Adrenal gland (tissue), 9 donors: ENCODE measurements at regions not wholly inside any gene's neighbourhood (a gene's known extent, or its start where the extent isn't known, plus 50 kb on each side); places are given as distances from the start of the nearest gene placed in this dataset.
A peak's percentile ranks its signal among the peaks of the same experiment; 100 is the strongest.

ENCODE experiments used
- DNase-seq, 7 donors: peaks; one replicate each; pipeline ENCODE4 v3.0.0-alpha.2; 2019 to 2020
- H3K27ac ChIP-seq, 5 donors: fragments of 200-600 bp; sonication (generic) in 4 of 5; 1 replicate in 3 of 5; 2 replicates in 2 of 5; pipeline versions ENCODE4 v1.5.1 to v1.8.0; 2016 to 2020; ENCODE audit warnings: mild to moderate bottlenecking in 1 of 5
- H3K27me3 ChIP-seq: fragments of 200-600 bp; 2 replicates; pipeline ENCODE4 v1.8.0; 2021
- H3K36me3 ChIP-seq, 2 donors: fragments of 200-600 bp; replicated peaks in 1 of 2; 1 replicate in 1 of 2; 2 replicates in 1 of 2; pipeline versions ENCODE4 v1.5.1 to v1.8.0; 2018 to 2022
- H3K4me1 ChIP-seq, 2 donors: fragments of 200-600 bp; replicated peaks in 1 of 2; 1 replicate in 1 of 2; 2 replicates in 1 of 2; pipeline versions ENCODE4 v1.5.1 to v1.8.0; 2018 to 2021
- H3K4me3 ChIP-seq, 4 donors: fragments of 200-600 bp; sonication (generic) in 3 of 4; one replicate each; pipeline ENCODE4 v1.5.1; 2016 to 2018
- H3K9me3 ChIP-seq, 3 donors: fragments of 200-600 bp; sonication (generic) in 1 of 3; replicated peaks in 1 of 3; 1 replicate in 2 of 3; 2 replicates in 1 of 3; pipeline versions ENCODE4 v1.5.1 to v1.8.0; 2016 to 2021
- CTCF ChIP-seq, 6 experiments: fragments of 450-650 bp in 4 of 6; fragments of 200-600 bp in 2 of 6; sonication (generic) in 1 of 6; IDR thresholded peaks; 1 replicate in 5 of 6; 2 replicates in 1 of 6; pipeline versions ENCODE4 v1.5.1 to v1.8.0; 2016 to 2021; ENCODE audit warnings: antibody characterized with exemption in 6 of 6, mild to moderate bottlenecking in 2 of 6, moderate library complexity in 1 of 6
- POLR2A ChIP-seq, 2 donors: fragments of 450-650 bp; IDR thresholded peaks; one replicate each; pipeline ENCODE4 v1.6.1; 2017; ENCODE audit warnings: antibody characterized with exemption in 2 of 2, mild to moderate bottlenecking in 2 of 2, moderate library complexity in 1 of 2
- WGBS, 4 donors: extraction: QIAGEN DNeasy Blood & Tissue Kit in 2 of 4; methylation state at CpG; one replicate each; pipeline versions ENCODE4 v1.1.5 to v1.1.7; 2013 to 2017; 5-methylcytosine and 5-hydroxymethylcytosine counted together
- intact Hi-C, 2 donors: fragments of 100-400 bp; cut with DNase I; formaldehyde crosslinking; loops; one replicate each; pipeline versions ENCODE4 v1.14.1 to v1.15.0; 2022 to 2023
- donor health status: healthy with polysubstance abuse.
- donor health status: Bipolar disorder and iron deficiency.
- donor health status: DM: yes; HTN: yes; CAD: no.
- donor health status: DM: no; HTN: no; CAD: no.
- donor health status: DM: no; HTN: no; CAD: no.

GRCh38 chr7:120091807-120092206 lies 181.2 kb upstream of the KCND2 start:
- Histone ChIP-seq H3K9me3 (no peaks in the 10 kb centered on the region), H3K36me3 (no peaks in the 10 kb centered on the region), H3K4me3 (no peak overlapping the region), H3K4me1 (no peaks in the 10 kb centered on the region), H3K27me3 (no peaks in the 10 kb centered on the region), H3K27ac (no peak overlapping the region)
- TF ChIP-seq POLR2A (IDR thresholded peaks at IDR 0.05) (no peak), CTCF (IDR thresholded peaks at IDR 0.05) (no peak)
- 81 to 86% (median 84%) methylated on average over 3 of the region's 3 CpGs for WGBS, 4 donors
- intact Hi-C loops = no loop called here
- no peak for DNase-seq

GRCh38 chr7:120097020-120097419 lies 176.0 kb upstream of the KCND2 start:
- WGBS, 4 donors = 24 to 34% (median 31%) methylated on average over 2 of the region's 2 CpGs
- H3K27ac ChIP-seq = no peak overlapping the region
- H3K27me3 ChIP-seq = no peaks in the 10 kb centered on the region
- no peaks in the 10 kb centered on the region for H3K9me3 ChIP-seq
- H3K4me3 ChIP-seq = no peak overlapping the region
- DNase-seq = peak in 5 of 7 donors; percentile 19 to 81 (median 43)
- H3K36me3 ChIP-seq = no peaks in the 10 kb centered on the region
- no peaks in the 10 kb centered on the region for H3K4me1 ChIP-seq
- intact Hi-C loops = no loop called here
- TF ChIP-seq CTCF (IDR thresholded peaks at IDR 0.05) (no peak), POLR2A (IDR thresholded peaks at IDR 0.05) (no peak)

GRCh38 chr7:120097774-120098173 lies 175.2 kb upstream of the KCND2 start:
- no peaks in the 10 kb centered on the region for H3K27me3 ChIP-seq
- DNase-seq = no peak
- peak overlapping the region in 1 of 5 donors; percentile 25 for H3K27ac ChIP-seq
- intact Hi-C loops = no loop called here
- H3K4me1 ChIP-seq = no peaks in the 10 kb centered on the region
- H3K9me3 ChIP-seq = no peaks in the 10 kb centered on the region
- H3K4me3 ChIP-seq = no peak overlapping the region
- TF ChIP-seq POLR2A (IDR thresholded peaks at IDR 0.05) = no peak
- TF ChIP-seq CTCF (IDR thresholded peaks at IDR 0.05) = no peak
- H3K36me3 ChIP-seq = no peaks in the 10 kb centered on the region

GRCh38 chr7:120108376-120108775 lies 164.6 kb upstream of the KCND2 start:
- no peaks in the 10 kb centered on the region for H3K9me3 ChIP-seq
- no peaks in the 10 kb centered on the region for H3K4me1 ChIP-seq
- no peaks in the 10 kb centered on the region for H3K27me3 ChIP-seq
- intact Hi-C loops = no loop called here
- no peak overlapping the region for H3K27ac ChIP-seq
- TF ChIP-seq CTCF (IDR thresholded peaks at IDR 0.05) = no peak
- no peak for TF ChIP-seq POLR2A (IDR thresholded peaks at IDR 0.05)
- no peaks in the 10 kb centered on the region for H3K36me3 ChIP-seq
- H3K4me3 ChIP-seq = no peak overlapping the region
- no peak for DNase-seq
